Erythroblast (primary cell): ENCODE measurements at regions not wholly inside any gene's neighbourhood (a gene's known extent, or its start where the extent isn't known, plus 50 kb on each side); places are given as distances from the start of the nearest gene placed in this dataset.

Experiments used
- GATA1 ChIP-seq: IDR thresholded peaks from 2 replicates; pipeline ENCODE4 v1.6.1; 2011; ENCODE audit warnings: low read depth, mild to moderate bottlenecking, control low read depth, low read length, moderate library complexity
- POLR2A ChIP-seq: IDR thresholded peaks from 2 replicates; pipeline ENCODE4 v1.6.1; 2011; ENCODE audit warnings: mild to moderate bottlenecking, low read length

GRCh38 chr13:56271686-56272085 lies 869.0 kb upstream of the PRR20A start:
- TF ChIP-seq POLR2A (no peak), GATA1 (no peak)
